K562 (cell line): ENCODE measurements at regions not wholly inside any gene's neighbourhood (a gene's known extent, or its start where the extent isn't known, plus 50 kb on each side); places are given as distances from the start of the nearest gene placed in this dataset.

Source experiments
- ATF2 ChIP-seq: sonication (generic); formaldehyde crosslinking; IDR thresholded peaks from 2 replicates; pipeline ENCODE4 v1.8.1; 2022; ENCODE audit warnings: missing genetic modification reagents
- CHD7 ChIP-seq: fragments of 200-600 bp; sonication (generic); IDR thresholded peaks from one replicate; pipeline ENCODE4 v1.6.1; 2012; ENCODE audit warnings: mild to moderate bottlenecking, low read depth, low read length, inconsistent platforms
- CXXC5 ChIP-seq: fragments of 250-450 bp; sonication (Bioruptor Pico); IDR thresholded peaks from 2 replicates; pipeline ENCODE4 v1.8.0; 2022; ENCODE audit warnings: inconsistent platforms, mild to moderate bottlenecking, moderate library complexity
- HNRNPH1 ChIP-seq: fragments of 200-400 bp; formaldehyde crosslinking; optimal IDR thresholded peaks from 2 replicates; pipeline ENCODE3; 2017; ENCODE audit warnings: low read depth, mild to moderate bottlenecking, low read length, moderate library complexity
- IRF9 ChIP-seq: fragments of 450-650 bp; IDR thresholded peaks from 2 replicates; pipeline ENCODE4 v1.6.1; 2016; ENCODE audit warnings: missing biosample characterization, missing genetic modification characterization
- SMAD4 ChIP-seq: fragments of 250-450 bp; sonication (Bioruptor Pico); conservative IDR thresholded peaks from 2 replicates; pipeline ENCODE4 v1.8.0; 2021; ENCODE audit warnings: inconsistent platforms, mild to moderate bottlenecking, moderate library complexity
- TCF15 ChIP-seq: fragments of 250-450 bp; sonication (Bioruptor Pico); IDR thresholded peaks from 2 replicates; pipeline ENCODE4 v1.8.0; 2022; ENCODE audit warnings: moderate library complexity, mild to moderate bottlenecking, inconsistent platforms
- ZBTB1 ChIP-seq: sonication (generic); formaldehyde crosslinking; IDR thresholded peaks from 2 replicates; pipeline ENCODE4 v1.8.1; 2023; ENCODE audit warnings: missing genetic modification reagents, low read depth, mild to moderate bottlenecking, borderline replicate concordance
- ZNF134 ChIP-seq: fragments of 250-450 bp; sonication (Bioruptor Pico); conservative IDR thresholded peaks from 2 replicates; pipeline ENCODE4 v1.4.0; 2020
- ZNF212 ChIP-seq: fragments of 450-650 bp; formaldehyde crosslinking; IDR thresholded peaks from 2 replicates; pipeline ENCODE4 v1.4.0; 2020; ENCODE audit warnings: mild to moderate bottlenecking
- TF ChIP-seq, protein P1 (sequence below): fragments of 450-650 bp; formaldehyde crosslinking; IDR thresholded peaks from 2 replicates; pipeline ENCODE4 v1.4.0; 2020; ENCODE audit warnings: mild to moderate bottlenecking

DNA sequence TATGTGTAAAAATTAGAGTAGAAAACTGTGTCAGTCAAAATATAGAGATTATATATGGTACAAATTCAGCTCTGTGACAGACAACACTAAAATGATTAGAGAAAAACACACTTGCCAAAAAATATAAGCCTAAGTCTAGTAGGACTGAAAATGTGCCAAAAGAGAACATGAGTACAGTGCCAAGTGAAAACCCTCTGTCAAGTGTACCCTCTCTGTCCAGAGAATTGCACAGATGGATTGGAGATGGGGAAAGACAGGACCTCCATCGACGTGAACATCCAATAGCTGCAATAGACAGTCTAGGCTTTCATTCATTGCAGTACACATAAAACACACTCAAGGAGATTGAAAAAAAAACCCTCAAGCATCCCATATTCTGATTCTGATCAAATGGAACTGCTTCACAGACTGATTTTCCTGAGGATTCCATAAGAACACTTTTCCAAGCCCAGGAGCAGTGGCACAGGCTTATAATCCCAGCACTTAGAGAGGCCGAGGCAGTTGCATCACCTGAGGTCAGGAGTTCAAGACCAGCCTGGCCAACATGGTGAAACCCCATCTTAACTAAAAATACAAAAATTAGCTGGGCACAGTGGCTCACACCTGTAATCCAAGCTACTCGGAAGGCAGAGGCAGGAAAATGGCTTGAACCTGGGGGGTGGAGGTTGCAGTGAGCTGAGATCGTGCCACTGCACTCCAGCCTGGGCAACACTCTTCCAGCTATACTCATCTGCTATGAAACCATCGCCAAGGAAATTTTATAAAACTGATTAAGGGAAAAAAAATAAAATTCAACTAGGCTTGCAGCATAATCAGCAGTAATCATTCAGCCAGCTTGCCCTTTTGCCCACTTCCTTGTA lies 110.0 kb upstream of the TRIM24 start (continued):
- TF ChIP-seq, protein P1, sequence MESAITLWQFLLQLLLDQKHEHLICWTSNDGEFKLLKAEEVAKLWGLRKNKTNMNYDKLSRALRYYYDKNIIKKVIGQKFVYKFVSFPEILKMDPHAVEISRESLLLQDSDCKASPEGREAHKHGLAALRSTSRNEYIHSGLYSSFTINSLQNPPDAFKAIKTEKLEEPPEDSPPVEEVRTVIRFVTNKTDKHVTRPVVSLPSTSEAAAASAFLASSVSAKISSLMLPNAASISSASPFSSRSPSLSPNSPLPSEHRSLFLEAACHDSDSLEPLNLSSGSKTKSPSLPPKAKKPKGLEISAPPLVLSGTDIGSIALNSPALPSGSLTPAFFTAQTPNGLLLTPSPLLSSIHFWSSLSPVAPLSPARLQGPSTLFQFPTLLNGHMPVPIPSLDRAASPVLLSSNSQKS (CRISPR knock-in tag): peak; percentile 31; the same call in 1 of the 2 replicates
- TF ChIP-seq ZNF212 (CRISPR knock-in tag) (peak; percentile 77; the same call in 1 of the 2 replicates), SMAD4 (CRISPR knock-in tag) (0 out of 2 replicates have a peak, but pooled peaks have one; percentile 16), CXXC5 (peak; percentile 34; the same call in 1 of the 2 replicates), ZNF134 (CRISPR knock-in tag) (peak; percentile 49; the same call in 1 of the 2 replicates), ATF2 (CRISPR knock-in tag) (no peak), HNRNPH1 (no peak), TCF15 (CRISPR knock-in tag) (no peak), ZBTB1 (CRISPR knock-in tag) (0 out of 2 replicates have a peak, but pooled peaks have one; percentile 24), IRF9 (tag) (peak; percentile 20; the same call in 1 of the 2 replicates), CHD7 (no peak)
